PC-3 (cell line): ENCODE measurements at regions not wholly inside any gene's neighbourhood (a gene's known extent, or its start where the extent isn't known, plus 50 kb on each side); places are given as distances from the start of the nearest gene placed in this dataset.

ENCODE experiments used
- ATAC-seq: fragments of 200-7000 bp; cut with Tn5 transposase; 2 replicates; pipeline ENCODE4 v1.9.1; 2020; ENCODE audit warnings: mild to moderate bottlenecking, moderate library complexity
- BruUV-seq: library from RNA; stranded (reverse); fragments of 400-500 nt; replicated peaks from 2 replicates; lab custom pipeline; 2021; lab: Mats Ljungman, UMichigan
- CTCF ChIA-PET: fragments of 300-600 bp; sonication (Branson Sonifier 250); formaldehyde crosslinking; loops from one replicate; lab custom pipeline; 2022; ENCODE audit warnings: antibody characterized with exemption; lab: Charles Lee
- POLR2A ChIA-PET: fragments of 300-600 bp; sonication (Branson Sonifier 250); formaldehyde crosslinking; loops from one replicate; lab custom pipeline; 2022; ENCODE audit warnings: antibody characterized with exemption; ENCODE audit not compliant: unreplicated experiment; lab: Charles Lee
- DNase-seq: peaks from one replicate; pipeline ENCODE4 v3.0.0-alpha.2; 2015
- H2AFZ ChIP-seq: fragments of 300-600 bp; sonication (generic); 2 replicates; pipeline ENCODE4 v1.6.0; 2016; ENCODE audit warnings: antibody characterized with exemption, low read length
- H3F3A ChIP-seq: fragments of 300-600 bp; sonication (generic); one replicate; pipeline ENCODE4 v1.6.0; 2017; ENCODE audit warnings: antibody characterized with exemption, low read length, control low read depth, mild to moderate bottlenecking; ENCODE audit not compliant: unreplicated experiment
- H3K27ac ChIP-seq: fragments of 300-600 bp; sonication (generic); 2 replicates; pipeline ENCODE4 v1.5.1; 2016; ENCODE audit warnings: mild to moderate bottlenecking, low read length
- H3K27me3 ChIP-seq: fragments of 300-600 bp; sonication (generic); 2 replicates; pipeline ENCODE4 v1.6.1; 2016; ENCODE audit warnings: low read length, mixed read lengths
- H3K36me3 ChIP-seq: fragments of 300-600 bp; sonication (generic); 2 replicates; pipeline ENCODE4 v1.6.1; 2016; ENCODE audit warnings: low read depth, mixed run types, low read length, mixed read lengths
- H3K4me1 ChIP-seq: fragments of 300-600 bp; sonication (generic); 2 replicates; pipeline ENCODE4 v1.5.1; 2016; ENCODE audit warnings: low read length; ENCODE audit not compliant: insufficient read depth
- H3K4me2 ChIP-seq: fragments of 300-600 bp; sonication (generic); 2 replicates; pipeline ENCODE4 v1.6.0; 2016; ENCODE audit warnings: low read length
- H3K4me3 ChIP-seq: fragments of 300-600 bp; sonication (generic); 2 replicates; pipeline ENCODE4 v1.5.1; 2016; ENCODE audit warnings: mild to moderate bottlenecking, low read length, mixed read lengths
- H3K79me2 ChIP-seq: fragments of 300-600 bp; sonication (generic); 2 replicates; pipeline ENCODE4 v1.6.1; 2017; ENCODE audit warnings: low read length, mixed read lengths
- H3K9ac ChIP-seq: fragments of 300-600 bp; sonication (generic); 2 replicates; pipeline ENCODE4 v1.6.0; 2016; ENCODE audit warnings: mild to moderate bottlenecking, low read length
- H3K9me2 ChIP-seq: fragments of 300-600 bp; sonication (generic); replicated peaks from 2 replicates; pipeline ENCODE4 v1.6.1; 2016; ENCODE audit warnings: mixed run types, low read length, mixed read lengths
- H3K9me3 ChIP-seq: fragments of 300-600 bp; sonication (generic); 2 replicates; pipeline ENCODE4 v1.6.1; 2016; ENCODE audit warnings: low read length, mixed read lengths
- H4K20me1 ChIP-seq: fragments of 300-600 bp; sonication (generic); 2 replicates; pipeline ENCODE4 v1.6.1; 2016; ENCODE audit warnings: low read length, mixed read lengths
- EZH2 ChIP-seq: fragments of 300-600 bp; sonication (generic); IDR thresholded peaks from one replicate; pipeline ENCODE4 v1.6.1; 2017; ENCODE audit warnings: antibody characterized with exemption, mild to moderate bottlenecking, low read length; ENCODE audit not compliant: unreplicated experiment
- EZH2phosphoT487 ChIP-seq: fragments of 300-600 bp; sonication (generic); IDR thresholded peaks from 2 replicates; pipeline ENCODE4 v1.6.1; 2018; ENCODE audit warnings: mild to moderate bottlenecking, antibody characterized with exemption, low read length, borderline replicate concordance
- intact Hi-C: fragments of 100-400 bp; cut with micrococcal nuclease; formaldehyde crosslinking; loops from 2 replicates; pipeline ENCODE4 v1.9.0; 2023
- TF ChIP-seq, protein P1 (sequence below): fragments of 300-600 bp; sonication (generic); conservative IDR thresholded peaks from 2 replicates; pipeline ENCODE4 v1.5.1; 2017; ENCODE audit warnings: antibody characterized with exemption, low read depth, mild to moderate bottlenecking, low read length

DNA sequence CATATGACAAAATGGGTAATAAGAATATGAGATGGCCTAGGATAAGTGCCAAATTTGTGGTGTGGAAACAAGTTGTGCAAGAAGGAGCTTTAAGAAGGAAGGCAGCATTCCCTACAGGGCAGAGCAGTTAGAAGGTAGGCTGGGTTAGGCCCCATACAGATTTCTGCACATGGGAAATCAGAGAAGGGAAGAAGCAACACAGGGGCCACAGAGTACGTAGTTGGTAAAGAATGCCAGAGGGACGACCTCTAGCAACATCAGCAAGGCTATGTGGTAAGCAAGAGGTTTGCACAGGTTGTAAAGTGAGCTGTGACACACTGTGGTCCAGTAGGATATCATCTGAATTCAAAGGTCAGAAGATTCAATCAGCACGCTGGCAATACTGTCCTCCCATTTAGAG, 765.6 kb upstream of the B3GALT2 start:
- POLR2A ChIA-PET = no interaction called here
- H3K27ac ChIP-seq = no peak overlapping the region
- H3K4me1 ChIP-seq = no peaks in the 10 kb centered on the region
- H3K79me2 ChIP-seq = no peaks in the 10 kb centered on the region
- H3K9me2 ChIP-seq = no peaks in the 10 kb centered on the region
- DNase-seq (no peak), ATAC-seq (no peak)
- no peaks in the 10 kb centered on the region for H4K20me1 ChIP-seq
- H3K4me3 ChIP-seq = no peak overlapping the region
- no peaks in the 10 kb centered on the region for H3K27me3 ChIP-seq
- no peaks in the 10 kb centered on the region for H3K36me3 ChIP-seq
- no peaks in the 10 kb centered on the region for H3F3A ChIP-seq
- H3K4me2 ChIP-seq = no peak overlapping the region
- H2AFZ ChIP-seq = no peak overlapping the region
- TF ChIP-seq, protein P1, sequence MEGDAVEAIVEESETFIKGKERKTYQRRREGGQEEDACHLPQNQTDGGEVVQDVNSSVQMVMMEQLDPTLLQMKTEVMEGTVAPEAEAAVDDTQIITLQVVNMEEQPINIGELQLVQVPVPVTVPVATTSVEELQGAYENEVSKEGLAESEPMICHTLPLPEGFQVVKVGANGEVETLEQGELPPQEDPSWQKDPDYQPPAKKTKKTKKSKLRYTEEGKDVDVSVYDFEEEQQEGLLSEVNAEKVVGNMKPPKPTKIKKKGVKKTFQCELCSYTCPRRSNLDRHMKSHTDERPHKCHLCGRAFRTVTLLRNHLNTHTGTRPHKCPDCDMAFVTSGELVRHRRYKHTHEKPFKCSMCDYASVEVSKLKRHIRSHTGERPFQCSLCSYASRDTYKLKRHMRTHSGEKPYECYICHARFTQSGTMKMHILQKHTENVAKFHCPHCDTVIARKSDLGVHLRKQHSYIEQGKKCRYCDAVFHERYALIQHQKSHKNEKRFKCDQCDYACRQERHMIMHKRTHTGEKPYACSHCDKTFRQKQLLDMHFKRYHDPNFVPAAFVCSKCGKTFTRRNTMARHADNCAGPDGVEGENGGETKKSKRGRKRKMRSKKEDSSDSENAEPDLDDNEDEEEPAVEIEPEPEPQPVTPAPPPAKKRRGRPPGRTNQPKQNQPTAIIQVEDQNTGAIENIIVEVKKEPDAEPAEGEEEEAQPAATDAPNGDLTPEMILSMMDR = no peak
- TF ChIP-seq EZH2phosphoT487 (no peak), EZH2 (no peak)
- no peak overlapping the region for H3K9ac ChIP-seq
- no TSS peak for BruUV-seq
- H3K9me3 ChIP-seq = no peaks in the 10 kb centered on the region
- intact Hi-C loops = no loop called here
- CTCF ChIA-PET = no interaction called here

DNA sequence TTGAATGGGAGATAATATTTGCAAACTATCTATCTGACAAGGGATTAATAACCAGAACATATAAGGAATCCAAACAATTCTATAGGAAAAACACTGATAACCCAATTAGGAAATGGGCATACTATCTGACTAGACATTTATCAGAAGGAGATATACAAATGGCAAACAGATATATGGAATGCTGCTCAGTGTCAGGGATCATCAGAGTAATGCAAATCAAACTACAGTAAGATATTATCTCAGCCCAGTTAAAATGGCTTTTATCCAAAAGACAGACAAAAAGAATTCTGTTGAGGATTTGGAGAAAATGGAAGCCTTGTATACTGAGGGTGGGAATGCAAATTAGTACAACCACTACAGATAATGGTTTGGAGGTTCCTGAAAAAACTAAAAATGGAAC, 758.0 kb upstream of the B3GALT2 start:
- intact Hi-C loops = no loop called here
- Histone ChIP-seq H3K4me3 (no peak overlapping the region), H3K9me2 (no peaks in the 10 kb centered on the region), H3K9ac (no peak overlapping the region), H3K27me3 (no peaks in the 10 kb centered on the region), H2AFZ (no peak overlapping the region), H3F3A (no peaks in the 10 kb centered on the region), H4K20me1 (no peaks in the 10 kb centered on the region), H3K27ac (no peak overlapping the region), H3K79me2 (no peaks in the 10 kb centered on the region), H3K36me3 (no peaks in the 10 kb centered on the region), H3K4me1 (no peaks in the 10 kb centered on the region), H3K9me3 (no peaks in the 10 kb centered on the region), H3K4me2 (no peak overlapping the region)
- DNase-seq (no peak), ATAC-seq (no peak)
- ChIA-PET POLR2A (no interaction called here), CTCF (no interaction called here)
- no TSS peak for BruUV-seq
- TF ChIP-seq EZH2 (no peak), EZH2phosphoT487 (no peak)
- TF ChIP-seq, protein P1 = no peak

DNA sequence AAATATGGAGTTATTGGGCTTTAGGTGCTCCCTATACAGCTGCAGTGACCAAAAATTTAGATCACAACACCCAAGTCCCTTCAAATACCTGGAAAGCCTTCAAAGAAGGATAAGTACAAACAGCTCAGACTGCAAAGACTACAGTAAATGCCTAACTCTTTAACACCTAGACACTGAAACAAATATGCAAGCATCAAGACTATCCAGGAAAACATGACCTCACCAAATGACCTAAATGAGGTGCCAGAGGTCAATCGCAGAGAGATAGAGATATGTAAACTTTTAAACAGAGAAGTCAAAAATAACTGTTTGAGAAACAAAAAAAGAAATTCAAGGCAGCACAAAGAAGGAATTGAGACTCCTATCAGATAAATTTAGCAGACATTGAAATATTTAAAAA, 753.8 kb upstream of the B3GALT2 start:
- Histone ChIP-seq H3K4me3 (no peak overlapping the region), H3K9ac (no peak overlapping the region), H3K4me1 (no peaks in the 10 kb centered on the region), H3K36me3 (no peaks in the 10 kb centered on the region), H3K27me3 (no peaks in the 10 kb centered on the region), H3F3A (no peaks in the 10 kb centered on the region), H2AFZ (no peak overlapping the region), H3K9me2 (no peaks in the 10 kb centered on the region), H3K79me2 (no peaks in the 10 kb centered on the region), H3K4me2 (no peak overlapping the region), H3K9me3 (no peaks in the 10 kb centered on the region), H4K20me1 (no peaks in the 10 kb centered on the region), H3K27ac (no peak overlapping the region)
- CTCF ChIA-PET = no interaction called here
- intact Hi-C loops = no loop called here
- POLR2A ChIA-PET = no interaction called here
- no TSS peak for BruUV-seq
- TF ChIP-seq EZH2 = no peak
- no peak for TF ChIP-seq EZH2phosphoT487
- TF ChIP-seq, protein P1 = no peak
- no peak for ATAC-seq
- DNase-seq = no peak
